ENCODE measurements at regions not wholly inside any gene's neighbourhood (a gene's known extent, or its start where the extent isn't known, plus 50 kb on each side); places are given as distances from the start of the nearest gene placed in this dataset.

GRCh38 chr7:84368122-84368521 lies 173.5 kb upstream of the SEMA3A start:
- TF ChIP-seq EZH2phosphoT487 (IDR thresholded peaks at IDR 0.05; ENCODE audit: insufficient read depth, low read depth), result no peak
- TF ChIP-seq EZH2 (IDR thresholded peaks at IDR 0.05; ENCODE audit: insufficient read depth, poor library complexity, severe bottlenecking), result no peak
- Histone ChIP-seq H3K9me2 (ENCODE audit: insufficient read depth) (no peaks in the 10 kb centered on the region), H3K27me3 (replicated peaks; ENCODE audit: insufficient read depth) (no peaks in the 10 kb centered on the region), H3F3A (ENCODE audit: insufficient read depth) (peaks cover 14% of the 10 kb centered on the region), H3K9me3 (ENCODE audit: low read depth) (no peaks in the 10 kb centered on the region), H3K36me3 (ENCODE audit: low read depth) (no peaks in the 10 kb centered on the region), H3K9ac (no peak overlapping the region), H4K20me1 (ENCODE audit: insufficient read depth) (no peaks in the 10 kb centered on the region), H3K27ac (no peak overlapping the region), H3K4me2 (ENCODE audit: unreplicated experiment) (no peak overlapping the region), H3K4me1 (ENCODE audit: insufficient read depth) (peaks cover 39% of the 10 kb centered on the region), H2AFZ (no peak overlapping the region), H3K79me2 (ENCODE audit: insufficient read depth) (no peaks in the 10 kb centered on the region), H3K4me3 (no peak overlapping the region)
- DNase-seq, result no peak
- in situ Hi-C loops (cut with MboI), result no loop called here
- 64 to 65% methylated on average over 1 of the region's 1 CpG for WGBS, 2 experiments (ENCODE audit: low coverage in 1 of 2, low lambda C conversion rate in 2 of 2, missing lambda C conversion rate in 2 of 2)

GRCh38 chr7:84364708-84365107 lies 170.1 kb upstream of the SEMA3A start:
- Histone ChIP-seq H4K20me1 (ENCODE audit: insufficient read depth) (no peaks in the 10 kb centered on the region), H3K9me3 (ENCODE audit: low read depth) (no peaks in the 10 kb centered on the region), H3K27me3 (replicated peaks; ENCODE audit: insufficient read depth) (no peaks in the 10 kb centered on the region), H3F3A (ENCODE audit: insufficient read depth) (no peaks in the 10 kb centered on the region), H2AFZ (no peak overlapping the region), H3K27ac (no peak overlapping the region), H3K4me2 (ENCODE audit: unreplicated experiment) (peak overlapping the region; percentile 53), H3K79me2 (ENCODE audit: insufficient read depth) (no peaks in the 10 kb centered on the region), H3K36me3 (ENCODE audit: low read depth) (no peaks in the 10 kb centered on the region), H3K9me2 (ENCODE audit: insufficient read depth) (no peaks in the 10 kb centered on the region), H3K9ac (no peak overlapping the region), H3K4me1 (ENCODE audit: insufficient read depth) (peaks cover 19% of the 10 kb centered on the region), H3K4me3 (no peak overlapping the region)
- in situ Hi-C loops (cut with MboI), result no loop called here
- WGBS, 2 experiments (ENCODE audit: low coverage in 1 of 2, low lambda C conversion rate in 2 of 2, missing lambda C conversion rate in 2 of 2), result 70 to 83% methylated on average over 1 of the region's 1 CpG
- DNase-seq, result peak; percentile 30
- TF ChIP-seq EZH2 (IDR thresholded peaks at IDR 0.05; ENCODE audit: insufficient read depth, poor library complexity, severe bottlenecking), result no peak
- no peak for TF ChIP-seq EZH2phosphoT487 (IDR thresholded peaks at IDR 0.05; ENCODE audit: insufficient read depth, low read depth)

DNA sequence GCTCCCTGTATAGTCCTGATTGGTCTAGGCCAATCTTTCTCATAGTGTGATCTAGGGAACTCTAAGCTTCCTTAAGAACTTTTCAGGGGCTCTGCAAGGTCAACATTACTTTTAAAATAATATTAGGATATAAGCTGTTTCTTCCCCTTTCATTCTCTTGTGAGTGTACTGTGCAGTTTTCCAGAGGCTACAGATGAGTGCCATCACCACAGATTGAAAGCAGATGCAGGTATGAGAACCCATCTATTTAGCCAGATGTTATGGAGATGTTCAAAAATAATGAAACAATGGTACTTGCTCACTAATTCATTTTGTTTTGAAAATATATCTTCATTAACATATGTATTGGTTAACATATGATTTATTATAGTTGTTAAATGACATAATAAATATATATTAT lies 169.2 kb upstream of the SEMA3A start:
- Histone ChIP-seq H4K20me1 (ENCODE audit: insufficient read depth) (no peaks in the 10 kb centered on the region), H2AFZ (peak overlapping the region; percentile 36; the same call in 1 of the 2 replicates), H3K9ac (no peak overlapping the region), H3K9me2 (ENCODE audit: insufficient read depth) (no peaks in the 10 kb centered on the region), H3K27me3 (replicated peaks; ENCODE audit: insufficient read depth) (no peaks in the 10 kb centered on the region), H3K27ac (no peak overlapping the region), H3K79me2 (ENCODE audit: insufficient read depth) (no peaks in the 10 kb centered on the region), H3K4me1 (ENCODE audit: insufficient read depth) (peaks cover 19% of the 10 kb centered on the region), H3K36me3 (ENCODE audit: low read depth) (no peaks in the 10 kb centered on the region), H3K9me3 (ENCODE audit: low read depth) (no peaks in the 10 kb centered on the region), H3F3A (ENCODE audit: insufficient read depth) (no peaks in the 10 kb centered on the region), H3K4me2 (ENCODE audit: unreplicated experiment) (peak overlapping the region; percentile 53), H3K4me3 (no peak overlapping the region)
- TF ChIP-seq EZH2 (IDR thresholded peaks at IDR 0.05; ENCODE audit: insufficient read depth, poor library complexity, severe bottlenecking), result no peak
- no peak for TF ChIP-seq EZH2phosphoT487 (IDR thresholded peaks at IDR 0.05; ENCODE audit: insufficient read depth, low read depth)
- in situ Hi-C loops (cut with MboI), result no loop called here
- peak; percentile 23 for DNase-seq

GRCh38 chr7:84362828-84363227 lies 168.2 kb upstream of the SEMA3A start:
- 0 out of 2 replicates have a peak overlapping the region, but pooled peaks have one; percentile 3 for H2AFZ ChIP-seq
- in situ Hi-C loops (cut with MboI), result no loop called here
- no peak overlapping the region for H3K27ac ChIP-seq

GRCh38 chr7:84362360-84362759 lies 167.8 kb upstream of the SEMA3A start:
- Histone ChIP-seq H2AFZ (no peak overlapping the region), H3K4me3 (no peak overlapping the region), H3K36me3 (ENCODE audit: low read depth) (no peaks in the 10 kb centered on the region), H3K27me3 (replicated peaks; ENCODE audit: insufficient read depth) (no peaks in the 10 kb centered on the region), H3K9me2 (ENCODE audit: insufficient read depth) (no peaks in the 10 kb centered on the region), H3F3A (ENCODE audit: insufficient read depth) (no peaks in the 10 kb centered on the region), H3K9me3 (ENCODE audit: low read depth) (no peaks in the 10 kb centered on the region), H4K20me1 (ENCODE audit: insufficient read depth) (no peaks in the 10 kb centered on the region), H3K27ac (no peak overlapping the region), H3K4me1 (ENCODE audit: insufficient read depth) (peaks cover 19% of the 10 kb centered on the region), H3K79me2 (ENCODE audit: insufficient read depth) (no peaks in the 10 kb centered on the region), H3K9ac (no peak overlapping the region), H3K4me2 (ENCODE audit: unreplicated experiment) (no peak overlapping the region)
- TF ChIP-seq EZH2 (IDR thresholded peaks at IDR 0.05; ENCODE audit: insufficient read depth, poor library complexity, severe bottlenecking), result no peak
- TF ChIP-seq EZH2phosphoT487 (IDR thresholded peaks at IDR 0.05; ENCODE audit: insufficient read depth, low read depth), result no peak
- WGBS, 2 experiments (ENCODE audit: low coverage in 1 of 2, low lambda C conversion rate in 2 of 2, missing lambda C conversion rate in 2 of 2), result 96 to 97% methylated on average over 3 of the region's 3 CpGs
- DNase-seq, result no peak
- in situ Hi-C loops (cut with MboI), result no loop called here

More at GRCh38 chr7:84362828-84363227, 168.2 kb upstream of the SEMA3A start:
- Histone ChIP-seq H3K36me3 (ENCODE audit: low read depth) (no peaks in the 10 kb centered on the region), H3F3A (ENCODE audit: insufficient read depth) (no peaks in the 10 kb centered on the region), H3K9me3 (ENCODE audit: low read depth) (no peaks in the 10 kb centered on the region), H3K9me2 (ENCODE audit: insufficient read depth) (no peaks in the 10 kb centered on the region), H3K79me2 (ENCODE audit: insufficient read depth) (no peaks in the 10 kb centered on the region), H3K4me3 (no peak overlapping the region), H3K27me3 (replicated peaks; ENCODE audit: insufficient read depth) (no peaks in the 10 kb centered on the region), H4K20me1 (ENCODE audit: insufficient read depth) (no peaks in the 10 kb centered on the region), H3K4me1 (ENCODE audit: insufficient read depth) (peaks cover 19% of the 10 kb centered on the region), H3K4me2 (ENCODE audit: unreplicated experiment) (no peak overlapping the region), H3K9ac (no peak overlapping the region)
- 92 to 100% methylated on average over 1 of the region's 1 CpG for WGBS, 2 experiments (ENCODE audit: low coverage in 1 of 2, low lambda C conversion rate in 2 of 2, missing lambda C conversion rate in 2 of 2)
- TF ChIP-seq EZH2 (IDR thresholded peaks at IDR 0.05; ENCODE audit: insufficient read depth, poor library complexity, severe bottlenecking), result no peak
- TF ChIP-seq EZH2phosphoT487 (IDR thresholded peaks at IDR 0.05; ENCODE audit: insufficient read depth, low read depth), result no peak
- no peak for DNase-seq

Data from GM23248 (cell line).